ENCODE measurements at regions not wholly inside any gene's neighbourhood (a gene's known extent, or its start where the extent isn't known, plus 50 kb on each side); places are given as distances from the start of the nearest gene placed in this dataset.

GRCh38 chr13:90020536-90021070, 1326.9 kb upstream of the MIR17HG start:
- DNase-seq (ENCODE audit: low read depth in 1 of 2, low spot score in 1 of 2) = no peak
- Histone ChIP-seq H3K4me3 (replicated peaks; ENCODE audit: insufficient read depth, low read length) (no peak overlapping the region), H3K27ac (replicated peaks) (no peak overlapping the region), H3K27me3 (ENCODE audit: insufficient read depth, poor library complexity, severe bottlenecking) (no peaks in the 10 kb centered on the region)
- TF ChIP-seq CTCF (IDR thresholded peaks at IDR 0.05; ENCODE audit: insufficient read depth, low read length) = no peak
- TF ChIP-seq REST (IDR thresholded peaks at IDR 0.05; ENCODE audit: insufficient replicate concordance, low read depth) = no peak
- no peak for TF ChIP-seq SPI1 (IDR thresholded peaks at IDR 0.05; ENCODE audit: borderline replicate concordance, low read depth)
- no peak for TF ChIP-seq POLR2AphosphoS5 (IDR thresholded peaks at IDR 0.05; ENCODE audit: low read depth)
- TF ChIP-seq GABPA (IDR thresholded peaks at IDR 0.05; ENCODE audit: low read depth) = no peak

GRCh38 chr13:90027409-90027808, 1320.1 kb upstream of the MIR17HG start:
- H3K4me3 ChIP-seq (replicated peaks; ENCODE audit: insufficient read depth, low read length) = no peak overlapping the region
- DNase-seq (ENCODE audit: low read depth in 1 of 2, low spot score in 1 of 2) = no peak
- no peak overlapping the region for H3K27ac ChIP-seq (replicated peaks)
- TF ChIP-seq POLR2AphosphoS5 (IDR thresholded peaks at IDR 0.05; ENCODE audit: low read depth) (no peak), GABPA (IDR thresholded peaks at IDR 0.05; ENCODE audit: low read depth) (no peak), SPI1 (IDR thresholded peaks at IDR 0.05; ENCODE audit: borderline replicate concordance, low read depth) (no peak), REST (IDR thresholded peaks at IDR 0.05; ENCODE audit: insufficient replicate concordance, low read depth) (no peak), CTCF (IDR thresholded peaks at IDR 0.05; ENCODE audit: insufficient read depth, low read length) (no peak)
- H3K27me3 ChIP-seq (ENCODE audit: insufficient read depth, poor library complexity, severe bottlenecking) = no peaks in the 10 kb centered on the region

- Histone ChIP-seq H3K4me3 (replicated peaks; ENCODE audit: insufficient read depth, low read length) (no peak overlapping the region), H3K27ac (replicated peaks) (no peak overlapping the region), H3K27me3 (ENCODE audit: insufficient read depth, poor library complexity, severe bottlenecking) (no peaks in the 10 kb centered on the region)
- DNase-seq (ENCODE audit: low read depth in 1 of 2, low spot score in 1 of 2) = no peak
- TF ChIP-seq POLR2AphosphoS5 (IDR thresholded peaks at IDR 0.05; ENCODE audit: low read depth) (no peak), GABPA (IDR thresholded peaks at IDR 0.05; ENCODE audit: low read depth) (no peak), SPI1 (IDR thresholded peaks at IDR 0.05; ENCODE audit: borderline replicate concordance, low read depth) (no peak), CTCF (IDR thresholded peaks at IDR 0.05; ENCODE audit: insufficient read depth, low read length) (no peak), REST (IDR thresholded peaks at IDR 0.05; ENCODE audit: insufficient replicate concordance, low read depth) (no peak)
Observed at GRCh38 chr13:90032313-90032712, 1315.2 kb upstream of the MIR17HG start.
